ENCODE measurements at regions not wholly inside any gene's neighbourhood (a gene's known extent, or its start where the extent isn't known, plus 50 kb on each side); places are given as distances from the start of the nearest gene placed in this dataset.

GRCh38 chr10:35813219-35813618, 171.1 kb upstream of the FZD8 start:
- intact Hi-C loops (cut with micrococcal nuclease): no loop called here
- Histone ChIP-seq H4K8ac (ENCODE audit: low read depth in 2 of 2, low read length in 2 of 2) (no peak overlapping the region), H3K9me3 (ENCODE audit: control insufficient read depth, insufficient read depth, low read length) (no peaks in the 10 kb centered on the region), H3K14ac (replicated peaks; ENCODE audit: low read depth, low read length) (no peak overlapping the region), H2BK20ac (ENCODE audit: low read depth, low read length) (no peak overlapping the region), H2BK120ac (ENCODE audit: low read depth, low read length) (no peak overlapping the region), H3K56ac (ENCODE audit: extremely low read depth, insufficient read depth, low read length) (no peak overlapping the region), H2BK15ac (ENCODE audit: low read depth, low read length) (no peak overlapping the region), H4K91ac (ENCODE audit: insufficient read depth, low read depth, low read length) (no peak overlapping the region), H3K4me3 (ENCODE audit: insufficient read depth, low read depth, low read length) (no peak overlapping the region), H3K18ac (ENCODE audit: low read depth, low read length) (no peak overlapping the region), H3K4me1 (ENCODE audit: control insufficient read depth, insufficient read depth, low read length) (no peaks in the 10 kb centered on the region), H3K27ac (ENCODE audit: insufficient read depth, low read length) (no peak overlapping the region), H2AK9ac (replicated peaks; ENCODE audit: low read depth, low read length, poor library complexity) (no peak overlapping the region), H2AK5ac (ENCODE audit: low read depth, low read length) (no peak overlapping the region), H2AFZ (replicated peaks; ENCODE audit: low read length, poor library complexity) (no peak overlapping the region), H3K4me2 (ENCODE audit: low read depth, low read length) (no peak overlapping the region), H3K36me3 (ENCODE audit: control insufficient read depth, insufficient read depth, low read length) (no peaks in the 10 kb centered on the region), H2BK5ac (ENCODE audit: low read depth, low read length, poor library complexity, severe bottlenecking) (no peak overlapping the region), H3K23ac (ENCODE audit: low read depth, low read length) (no peak overlapping the region), H4K20me1 (ENCODE audit: insufficient read depth, low read length) (no peaks in the 10 kb centered on the region), H4K5ac (ENCODE audit: low read depth, low read length) (no peak overlapping the region), H3K9me1 (ENCODE audit: insufficient read depth, low read length) (no peaks in the 10 kb centered on the region), H3K79me1 (ENCODE audit: low read depth in 1 of 2, low read length in 2 of 2) (no peaks in the 10 kb centered on the region), H3K27me3 (ENCODE audit: control insufficient read depth, insufficient read depth, low read length) (no peaks in the 10 kb centered on the region), H3K9ac (ENCODE audit: low read depth, low read length) (no peak overlapping the region), H3K4ac (ENCODE audit: low read depth, low read length) (no peak overlapping the region)
- ChIA-PET POLR2A (ENCODE audit: unreplicated experiment) (no interaction called here), CTCF (interaction anchor here (0.6 kb wide), 1 partner anchor 12 kb away, joined by 3 read pairs; no protein-coding TSS in a partner anchor)
- ATAC-seq (ENCODE audit: low read depth) (no peak), DNase-seq (no peak)
- dilution Hi-C loops (cut with HindIII; ENCODE audit: low sequenced_read_pairs, unreplicated experiment): no loop called here
- no TSS peak for BruUV-seq (replicated peaks)
- WGBS, 2 experiments (ENCODE audit: extremely low coverage in 2 of 2, insufficient read length in 1 of 2): no CpG with 5 or more reads among the region's 4 CpGs
- in situ Hi-C loops (cut with MboI; ENCODE audit: low sequenced_read_pairs): no loop called here
- TF ChIP-seq MXI1 (IDR thresholded peaks at IDR 0.05; ENCODE audit: borderline replicate concordance, low read depth, low read length) (no peak), SMC3 (IDR thresholded peaks at IDR 0.05; ENCODE audit: low read depth, low read length) (no peak), RFX5 (IDR thresholded peaks at IDR 0.05; ENCODE audit: low read depth, low read length) (no peak)

All from IMR-90 (cell line).